Endothelial cell of umbilical vein (primary cell): ENCODE measurements at regions not wholly inside any gene's neighbourhood (a gene's known extent, or its start where the extent isn't known, plus 50 kb on each side); places are given as distances from the start of the nearest gene placed in this dataset.

Experiments
- POLR2AphosphoS5 ChIP-seq: IDR thresholded peaks from 2 replicates; pipeline ENCODE4 v1.6.1; 2012; ENCODE audit warnings: low read depth, mild to moderate bottlenecking, control low read depth, low read length, moderate library complexity; ENCODE audit not compliant: insufficient read depth
- TF ChIP-seq, protein P1 (sequence below), 2 donors: IDR thresholded peaks; 1 replicate in 1 of 2; 2 replicates in 1 of 2; pipeline ENCODE4 v1.5.1; 2011; ENCODE audit warnings: low read length in 2 of 2, mild to moderate bottlenecking in 2 of 2, moderate library complexity in 2 of 2, control low read depth in 1 of 2, inconsistent platforms in 1 of 2, low read depth in 1 of 2; ENCODE audit not compliant: insufficient read depth in 1 of 2; ENCODE audit errors: extremely low read depth in 1 of 2

DNA sequence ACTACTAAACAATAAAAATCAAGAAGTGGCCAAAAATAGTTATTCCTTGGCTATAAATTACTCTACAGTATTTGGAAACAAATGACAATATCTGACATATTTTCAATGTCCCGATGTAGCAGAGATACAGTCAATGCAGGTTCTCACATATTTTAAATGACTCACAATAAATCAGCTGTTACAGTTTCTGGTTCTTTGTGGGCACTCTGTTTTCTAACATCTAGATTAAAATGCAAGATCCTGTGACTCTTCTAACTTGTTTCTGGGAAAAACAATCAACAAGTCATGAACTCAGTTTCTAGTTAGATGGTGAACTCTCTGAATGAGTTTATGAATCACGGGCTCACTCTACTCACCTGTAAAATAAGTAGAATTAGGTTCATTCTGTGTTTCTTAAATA is 849.6 kb upstream of the MBL2 start:
- TF ChIP-seq, protein P1, sequence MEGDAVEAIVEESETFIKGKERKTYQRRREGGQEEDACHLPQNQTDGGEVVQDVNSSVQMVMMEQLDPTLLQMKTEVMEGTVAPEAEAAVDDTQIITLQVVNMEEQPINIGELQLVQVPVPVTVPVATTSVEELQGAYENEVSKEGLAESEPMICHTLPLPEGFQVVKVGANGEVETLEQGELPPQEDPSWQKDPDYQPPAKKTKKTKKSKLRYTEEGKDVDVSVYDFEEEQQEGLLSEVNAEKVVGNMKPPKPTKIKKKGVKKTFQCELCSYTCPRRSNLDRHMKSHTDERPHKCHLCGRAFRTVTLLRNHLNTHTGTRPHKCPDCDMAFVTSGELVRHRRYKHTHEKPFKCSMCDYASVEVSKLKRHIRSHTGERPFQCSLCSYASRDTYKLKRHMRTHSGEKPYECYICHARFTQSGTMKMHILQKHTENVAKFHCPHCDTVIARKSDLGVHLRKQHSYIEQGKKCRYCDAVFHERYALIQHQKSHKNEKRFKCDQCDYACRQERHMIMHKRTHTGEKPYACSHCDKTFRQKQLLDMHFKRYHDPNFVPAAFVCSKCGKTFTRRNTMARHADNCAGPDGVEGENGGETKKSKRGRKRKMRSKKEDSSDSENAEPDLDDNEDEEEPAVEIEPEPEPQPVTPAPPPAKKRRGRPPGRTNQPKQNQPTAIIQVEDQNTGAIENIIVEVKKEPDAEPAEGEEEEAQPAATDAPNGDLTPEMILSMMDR (IDR thresholded peaks at IDR 0.05; ENCODE audit: extremely low read depth in 1 of 2, insufficient read depth in 1 of 2, low read depth in 1 of 2, low read length in 2 of 2) = no peak
- no peak for TF ChIP-seq POLR2AphosphoS5
